Panc1 (cell line): ENCODE measurements at regions not wholly inside any gene's neighbourhood (a gene's known extent, or its start where the extent isn't known, plus 50 kb on each side); places are given as distances from the start of the nearest gene placed in this dataset.

Experiments used
- ATAC-seq: fragments of 200-7000 bp; cut with Tn5 transposase; 2 replicates; pipeline ENCODE4 v1.9.1; 2020; ENCODE audit warnings: mild to moderate bottlenecking, moderate library complexity
- BruUV-seq: library from RNA; stranded (reverse); fragments of 400-500 nt; replicated peaks from 2 replicates; lab custom pipeline; 2021; lab: Mats Ljungman, UMichigan
- CTCF ChIA-PET: fragments of 300-600 bp; sonication (Branson Sonifier 250); formaldehyde crosslinking; loops from one replicate; lab custom pipeline; 2022; ENCODE audit warnings: antibody characterized with exemption; lab: Charles Lee
- POLR2A ChIA-PET: fragments of 300-600 bp; sonication (Branson Sonifier 250); formaldehyde crosslinking; loops from one replicate; lab custom pipeline; 2022; ENCODE audit warnings: antibody characterized with exemption; lab: Charles Lee
- DNase-seq: peaks from one replicate; pipeline ENCODE4 v3.0.0-alpha.2; 2010; ENCODE audit warnings: low read depth, low spot score
- H3K27ac ChIP-seq: 2 replicates; pipeline ENCODE4 v1.5.1; 2011; ENCODE audit warnings: mild to moderate bottlenecking, low read length, inconsistent platforms
- H3K27me3 ChIP-seq: fragments of 200-500 bp; sonication (Bioruptor generic); 2 replicates; pipeline ENCODE4 v1.6.0; 2014; ENCODE audit warnings: low read length, inconsistent platforms; ENCODE audit not compliant: control insufficient read depth, insufficient read depth
- H3K36me3 ChIP-seq: fragments of 200-500 bp; sonication (Bioruptor generic); 2 replicates; pipeline ENCODE4 v1.5.1; 2014; ENCODE audit warnings: inconsistent platforms, mild to moderate bottlenecking, low read length, moderate library complexity; ENCODE audit not compliant: control insufficient read depth, insufficient read depth
- H3K4me1 ChIP-seq: 2 replicates; pipeline ENCODE4 v1.5.1; 2011; ENCODE audit warnings: inconsistent platforms, mild to moderate bottlenecking, low read length, moderate library complexity; ENCODE audit not compliant: control insufficient read depth, insufficient read depth
- H3K4me3 ChIP-seq, 2 experiments: 2 replicates each; pipeline ENCODE4 v1.5.1; 2011 to 2012; ENCODE audit warnings: low read depth in 2 of 2, low read length in 2 of 2, mild to moderate bottlenecking in 2 of 2, inconsistent platforms in 1 of 2, moderate library complexity in 1 of 2
- H3K9me3 ChIP-seq: fragments of 200-500 bp; sonication (Bioruptor generic); 2 replicates; pipeline ENCODE4 v1.5.1; 2014; ENCODE audit warnings: low read depth, mild to moderate bottlenecking, inconsistent platforms, low read length, moderate library complexity; ENCODE audit not compliant: control insufficient read depth, insufficient read depth
- POLR2AphosphoS5 ChIP-seq: IDR thresholded peaks from 2 replicates; pipeline ENCODE4 v1.6.1; 2012; ENCODE audit warnings: mild to moderate bottlenecking, low read depth, low read length, moderate library complexity
- REST ChIP-seq, 2 experiments: IDR thresholded peaks; 2 replicates each; pipeline ENCODE4 v1.6.1; 2011 to 2012; ENCODE audit warnings: low read depth in 2 of 2, control low read depth in 1 of 2, low read length in 1 of 2, mild to moderate bottlenecking in 1 of 2, moderate library complexity in 1 of 2; ENCODE audit not compliant: insufficient read depth in 1 of 2
- SIN3A ChIP-seq: IDR thresholded peaks from 2 replicates; pipeline ENCODE4 v1.6.1; 2012; ENCODE audit warnings: low read depth, mild to moderate bottlenecking, low read length, moderate library complexity, borderline replicate concordance; ENCODE audit not compliant: insufficient read depth
- TCF7L2 ChIP-seq: IDR thresholded peaks from 2 replicates; pipeline ENCODE4 v1.6.1; 2011; ENCODE audit warnings: mild to moderate bottlenecking, low read depth, low read length, inconsistent platforms
- in situ Hi-C: cut with HindIII; loops from 2 replicates; pipeline ENCODE4 v1.10.0; 2016; ENCODE audit warnings: low sequenced_read_pairs, low pct_unique_long_range_greater_than_20kb
- intact Hi-C: fragments of 100-400 bp; cut with micrococcal nuclease; formaldehyde crosslinking; loops from one replicate; pipeline ENCODE4 v1.10.0; 2022; ENCODE audit not compliant: unreplicated experiment
- TF ChIP-seq, protein P1 (sequence below): fragments of 450-650 bp; IDR thresholded peaks from 2 replicates; pipeline ENCODE4 v1.5.1; 2017; ENCODE audit warnings: mild to moderate bottlenecking

DNA sequence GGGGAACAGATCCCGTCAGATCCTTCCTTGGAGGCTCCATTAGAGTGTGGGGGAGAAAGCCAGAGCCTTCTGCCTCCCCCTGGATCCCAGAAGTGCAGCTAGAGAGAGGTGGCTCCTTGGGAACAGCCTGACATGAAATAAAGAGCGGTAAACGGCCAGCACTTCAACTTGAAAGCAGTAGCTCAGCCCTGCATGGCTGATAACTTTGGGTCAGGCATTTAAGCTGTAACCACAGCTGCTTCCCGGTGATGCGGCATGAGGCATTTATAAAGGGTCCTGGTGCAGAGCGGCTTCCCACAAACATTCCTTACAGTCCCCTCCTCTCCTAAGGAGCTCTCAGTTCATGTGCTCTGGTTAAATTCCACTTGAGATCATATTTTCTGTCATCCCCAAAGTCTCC, 960.3 kb downstream of the VRK1 start:
- ChIA-PET CTCF (no interaction called here), POLR2A (no interaction called here)
- ATAC-seq: no peak
- Histone ChIP-seq H3K27ac (no peak overlapping the region), H3K9me3 (no peaks in the 10 kb centered on the region), H3K4me1 (no peaks in the 10 kb centered on the region), H3K4me3 (no peak overlapping the region), H3K36me3 (no peaks in the 10 kb centered on the region), H3K27me3 (no peaks in the 10 kb centered on the region)
- DNase-seq: no peak
- TF ChIP-seq REST (IDR thresholded peaks at IDR 0.05; ENCODE audit: insufficient read depth in 1 of 2, low read depth in 2 of 2, low read length in 1 of 2): no peak
- TF ChIP-seq SIN3A: no peak
- no peak for TF ChIP-seq TCF7L2
- no peak for TF ChIP-seq POLR2AphosphoS5
- TF ChIP-seq, protein P1, sequence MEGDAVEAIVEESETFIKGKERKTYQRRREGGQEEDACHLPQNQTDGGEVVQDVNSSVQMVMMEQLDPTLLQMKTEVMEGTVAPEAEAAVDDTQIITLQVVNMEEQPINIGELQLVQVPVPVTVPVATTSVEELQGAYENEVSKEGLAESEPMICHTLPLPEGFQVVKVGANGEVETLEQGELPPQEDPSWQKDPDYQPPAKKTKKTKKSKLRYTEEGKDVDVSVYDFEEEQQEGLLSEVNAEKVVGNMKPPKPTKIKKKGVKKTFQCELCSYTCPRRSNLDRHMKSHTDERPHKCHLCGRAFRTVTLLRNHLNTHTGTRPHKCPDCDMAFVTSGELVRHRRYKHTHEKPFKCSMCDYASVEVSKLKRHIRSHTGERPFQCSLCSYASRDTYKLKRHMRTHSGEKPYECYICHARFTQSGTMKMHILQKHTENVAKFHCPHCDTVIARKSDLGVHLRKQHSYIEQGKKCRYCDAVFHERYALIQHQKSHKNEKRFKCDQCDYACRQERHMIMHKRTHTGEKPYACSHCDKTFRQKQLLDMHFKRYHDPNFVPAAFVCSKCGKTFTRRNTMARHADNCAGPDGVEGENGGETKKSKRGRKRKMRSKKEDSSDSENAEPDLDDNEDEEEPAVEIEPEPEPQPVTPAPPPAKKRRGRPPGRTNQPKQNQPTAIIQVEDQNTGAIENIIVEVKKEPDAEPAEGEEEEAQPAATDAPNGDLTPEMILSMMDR: no peak
- intact Hi-C loops (no loop called here), in situ Hi-C loops (no loop called here)
- no TSS peak for BruUV-seq

- ATAC-seq (no peak), DNase-seq (no peak)
- ChIA-PET POLR2A (no interaction called here), CTCF (no interaction called here)
- H3K9me3 ChIP-seq: no peaks in the 10 kb centered on the region
- H3K4me1 ChIP-seq: no peaks in the 10 kb centered on the region
- H3K27ac ChIP-seq: no peak overlapping the region
- no TSS peak for BruUV-seq
- H3K4me3 ChIP-seq: no peak overlapping the region
- intact Hi-C loops (no loop called here), in situ Hi-C loops (no loop called here)
- TF ChIP-seq POLR2AphosphoS5: no peak
- TF ChIP-seq TCF7L2: no peak
- TF ChIP-seq, protein P1: no peak
- no peak for TF ChIP-seq SIN3A
- TF ChIP-seq REST (IDR thresholded peaks at IDR 0.05; ENCODE audit: insufficient read depth in 1 of 2, low read depth in 2 of 2, low read length in 1 of 2): no peak
- H3K36me3 ChIP-seq: no peaks in the 10 kb centered on the region
- H3K27me3 ChIP-seq: no peaks in the 10 kb centered on the region
Measured at GRCh38 chr14:97760050-97760449, 962.9 kb downstream of the VRK1 start.
